ENCODE measurements at regions not wholly inside any gene's neighbourhood (a gene's known extent, or its start where the extent isn't known, plus 50 kb on each side); places are given as distances from the start of the nearest gene placed in this dataset.

GRCh38 chr22:40111451-40111850, 66.3 kb upstream of the TNRC6B start:
- Histone ChIP-seq H3K36me3 (ENCODE audit: control insufficient read depth in 4 of 4, insufficient read depth in 3 of 4, low read depth in 1 of 4, low read length in 3 of 4) (no peaks in the 10 kb centered on the region), H3K9ac (ENCODE audit: low read depth in 1 of 2, low read length in 2 of 2) (no peak overlapping the region), H3K27me3 (ENCODE audit: control insufficient read depth in 4 of 4, insufficient read depth in 4 of 4, low read length in 3 of 4) (no peaks in the 10 kb centered on the region), H3K9me3 (ENCODE audit: control insufficient read depth in 4 of 4, low read length in 3 of 4) (no peaks in the 10 kb centered on the region), H3K4me1 (ENCODE audit: control insufficient read depth in 4 of 4, insufficient read depth in 4 of 4, low read length in 3 of 4) (peaks cover 0 to 14% (median 6%) of the 10 kb centered on the region in 4 donors), H3K27ac (ENCODE audit: low read depth in 1 of 2, low read length in 2 of 2) (no peak overlapping the region), H3K4me3 (ENCODE audit: low read depth in 1 of 3, low read length in 3 of 3) (no peak overlapping the region)
- no peak for DNase-seq (ENCODE audit: low spot score)
- TF ChIP-seq NR2F2 (IDR thresholded peaks at IDR 0.05): no peak
- no peak for TF ChIP-seq MAX (IDR thresholded peaks at IDR 0.05)
- no peak for TF ChIP-seq RAD21 (IDR thresholded peaks at IDR 0.05)
- no peak for TF ChIP-seq GABPA (IDR thresholded peaks at IDR 0.05 in 1 of 2, conservative IDR thresholded peaks at IDR 0.05 in 1 of 2)
- TF ChIP-seq CTCF (IDR thresholded peaks at IDR 0.05; ENCODE audit: low read depth, low read length, missing input control): no peak
- TF ChIP-seq HNF4G (IDR thresholded peaks at IDR 0.05): no peak
- no peak for TF ChIP-seq REST (IDR thresholded peaks at IDR 0.05)
- no peak for TF ChIP-seq TAF1 (conservative IDR thresholded peaks at IDR 0.05)
- TF ChIP-seq FOXA1 (IDR thresholded peaks at IDR 0.05): no peak
- TF ChIP-seq FOXA2 (IDR thresholded peaks at IDR 0.05): no peak
- no peak for TF ChIP-seq SP1 (IDR thresholded peaks at IDR 0.05)
- TF ChIP-seq ATF3 (IDR thresholded peaks at IDR 0.05): no peak
- no peak for TF ChIP-seq YY1 (IDR thresholded peaks at IDR 0.05)
- no peak for TF ChIP-seq HNF4A (conservative IDR thresholded peaks at IDR 0.05)
- TF ChIP-seq ZBTB33 (IDR thresholded peaks at IDR 0.05): no peak
- TF ChIP-seq EGR1 (IDR thresholded peaks at IDR 0.05; ENCODE audit: low read depth in 2 of 2): no peak
- TF ChIP-seq JUND (IDR thresholded peaks at IDR 0.05): no peak
- no peak for TF ChIP-seq RXRA (IDR thresholded peaks at IDR 0.05)
- 85% methylated on average over 2 of the region's 2 CpGs for WGBS

All from liver (tissue), 8 donors.